ENCODE measurements at regions not wholly inside any gene's neighbourhood (a gene's known extent, or its start where the extent isn't known, plus 50 kb on each side); places are given as distances from the start of the nearest gene placed in this dataset.

DNA sequence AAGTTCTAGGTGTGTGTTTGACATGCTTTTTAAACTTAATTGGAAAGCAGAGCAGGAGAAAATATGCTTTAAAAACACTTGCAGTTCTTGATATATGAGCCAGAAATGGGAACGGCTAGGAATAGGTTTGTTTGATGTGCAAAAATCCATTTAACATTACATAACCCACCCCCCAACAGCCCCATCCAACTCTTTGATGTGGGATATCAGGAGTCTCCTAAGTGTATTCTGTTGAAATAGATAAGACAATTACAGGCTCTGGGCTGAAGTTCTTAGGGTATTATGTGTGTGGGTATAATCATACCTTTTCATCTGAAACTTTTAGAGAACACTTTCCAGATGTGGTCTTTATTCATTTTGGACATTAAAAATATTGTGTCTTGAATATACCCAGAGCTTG, 240.4 kb upstream of the CSNK1A1L start:
- H3K18ac ChIP-seq (ENCODE audit: low read depth in 1 of 2, low read length in 2 of 2), result no peak overlapping the region
- no peak overlapping the region for H3K27ac ChIP-seq (ENCODE audit: low read length, poor library complexity, severe bottlenecking)
- no peak overlapping the region for H2BK120ac ChIP-seq (ENCODE audit: low read depth, low read length)
- no peak overlapping the region for H4K8ac ChIP-seq (ENCODE audit: low read length)
- no CpG with 5 or more reads among the region's 1 CpG for WGBS
- no peaks in the 10 kb centered on the region for H3K27me3 ChIP-seq (ENCODE audit: control insufficient read depth in 1 of 2, insufficient read depth in 1 of 2, low read length in 2 of 2)
- no peak overlapping the region for H2BK12ac ChIP-seq (ENCODE audit: low read length in 2 of 2)
- peaks cover 7% of the 10 kb centered on the region for H3K9me3 ChIP-seq (ENCODE audit: control insufficient read depth, low read length)
- no peak overlapping the region for H2BK5ac ChIP-seq (ENCODE audit: low read depth, low read length, poor library complexity, severe bottlenecking)
- H3K36me3 ChIP-seq (ENCODE audit: control insufficient read depth in 1 of 2, insufficient read depth in 2 of 2, low read depth in 1 of 2, low read length in 2 of 2), result no peaks in the 10 kb centered on the region
- H2AK5ac ChIP-seq (ENCODE audit: low read length, severe bottlenecking), result no peak overlapping the region
- H3K14ac ChIP-seq (ENCODE audit: low read length in 2 of 2), result no peak overlapping the region
- no peak overlapping the region for H3K4ac ChIP-seq (ENCODE audit: low read depth in 1 of 2, low read length in 2 of 2)
- no peaks in the 10 kb centered on the region for H3K79me1 ChIP-seq (replicated peaks; ENCODE audit: low read length, poor library complexity, severe bottlenecking)
- H4K91ac ChIP-seq (ENCODE audit: low read length), result no peak overlapping the region
- H2BK15ac ChIP-seq (ENCODE audit: low read depth, poor library complexity, severe bottlenecking), result no peak overlapping the region
- H2AFZ ChIP-seq (ENCODE audit: low read depth, low read length), result no peak overlapping the region
- no peak overlapping the region for H3K9ac ChIP-seq (ENCODE audit: low read length)
- no peak overlapping the region for H3K4me3 ChIP-seq (ENCODE audit: insufficient read depth in 1 of 2, low read depth in 1 of 2, low read length in 2 of 2)
- H3K4me2 ChIP-seq (ENCODE audit: low read length, poor library complexity, severe bottlenecking), result no peak overlapping the region
- H3K23ac ChIP-seq (ENCODE audit: low read length in 2 of 2), result no peak overlapping the region
- peaks cover 2% of the 10 kb centered on the region for H3K4me1 ChIP-seq (ENCODE audit: control insufficient read depth, insufficient read depth, low read depth, low read length)
- DNase-seq, result no peak

DNA sequence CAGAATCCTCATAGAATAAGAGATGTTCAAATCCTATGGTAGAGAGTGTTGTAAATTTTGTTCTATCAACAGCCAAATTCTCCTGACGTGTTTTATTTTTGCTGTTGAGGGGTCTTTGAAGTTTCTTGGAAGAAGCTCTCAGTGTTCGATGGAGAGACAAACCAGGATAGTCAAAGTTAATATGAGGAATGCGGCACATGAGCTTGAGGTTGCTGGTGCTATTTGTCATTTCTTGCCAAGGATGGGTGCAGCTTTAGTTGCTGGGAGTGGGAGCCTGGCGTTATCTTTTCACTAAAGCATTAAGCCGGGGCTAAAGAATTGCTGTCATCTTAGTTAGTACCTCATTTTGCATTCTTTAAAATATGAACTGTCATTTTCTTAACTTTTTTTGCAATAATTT, 239.9 kb upstream of the CSNK1A1L start:
- Histone ChIP-seq H3K4me2 (ENCODE audit: low read length, poor library complexity, severe bottlenecking) (no peak overlapping the region), H3K9me3 (ENCODE audit: control insufficient read depth, low read length) (peaks cover 7% of the 10 kb centered on the region), H3K79me1 (replicated peaks; ENCODE audit: low read length, poor library complexity, severe bottlenecking) (no peaks in the 10 kb centered on the region), H3K4ac (ENCODE audit: low read depth in 1 of 2, low read length in 2 of 2) (no peak overlapping the region), H3K27me3 (ENCODE audit: control insufficient read depth in 1 of 2, insufficient read depth in 1 of 2, low read length in 2 of 2) (no peaks in the 10 kb centered on the region), H3K36me3 (ENCODE audit: control insufficient read depth in 1 of 2, insufficient read depth in 2 of 2, low read depth in 1 of 2, low read length in 2 of 2) (no peaks in the 10 kb centered on the region), H2BK120ac (ENCODE audit: low read depth, low read length) (no peak overlapping the region), H2BK5ac (ENCODE audit: low read depth, low read length, poor library complexity, severe bottlenecking) (no peak overlapping the region), H2BK15ac (ENCODE audit: low read depth, poor library complexity, severe bottlenecking) (no peak overlapping the region), H4K8ac (ENCODE audit: low read length) (no peak overlapping the region), H3K9ac (ENCODE audit: low read length) (no peak overlapping the region), H3K14ac (ENCODE audit: low read length in 2 of 2) (no peak overlapping the region), H4K91ac (ENCODE audit: low read length) (no peak overlapping the region), H3K4me3 (ENCODE audit: insufficient read depth in 1 of 2, low read depth in 1 of 2, low read length in 2 of 2) (no peak overlapping the region), H3K18ac (ENCODE audit: low read depth in 1 of 2, low read length in 2 of 2) (no peak overlapping the region), H3K27ac (ENCODE audit: low read length, poor library complexity, severe bottlenecking) (no peak overlapping the region), H3K23ac (ENCODE audit: low read length in 2 of 2) (no peak overlapping the region), H2AFZ (ENCODE audit: low read depth, low read length) (no peak overlapping the region), H3K4me1 (ENCODE audit: control insufficient read depth, insufficient read depth, low read depth, low read length) (peaks cover 2% of the 10 kb centered on the region), H2AK5ac (ENCODE audit: low read length, severe bottlenecking) (no peak overlapping the region), H2BK12ac (ENCODE audit: low read length in 2 of 2) (no peak overlapping the region)
- WGBS, result 85% methylated on average over 3 of the region's 5 CpGs
- no peak for DNase-seq

DNA sequence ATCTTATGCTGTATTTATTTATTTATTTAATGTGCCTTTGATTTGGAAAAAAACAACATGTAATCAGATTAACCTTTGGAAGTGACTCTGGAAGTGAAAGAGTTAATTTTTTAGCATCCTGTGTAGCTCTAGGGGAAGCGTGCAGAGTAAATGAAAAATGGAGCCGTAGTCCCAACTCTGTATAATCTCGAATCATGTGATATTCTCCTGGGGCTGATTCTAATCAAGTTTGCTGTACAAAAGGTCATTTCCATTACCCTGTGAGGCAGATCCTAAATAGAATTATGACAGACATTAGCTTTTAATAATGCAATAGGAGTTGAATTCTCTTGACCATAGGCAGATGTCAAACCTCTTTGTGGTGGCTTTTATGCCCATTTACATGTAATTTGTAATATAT, 238.6 kb upstream of the CSNK1A1L start:
- H3K4me1 ChIP-seq (ENCODE audit: control insufficient read depth, insufficient read depth, low read depth, low read length), result peaks cover 2% of the 10 kb centered on the region
- H3K36me3 ChIP-seq (ENCODE audit: control insufficient read depth in 1 of 2, insufficient read depth in 2 of 2, low read depth in 1 of 2, low read length in 2 of 2), result no peaks in the 10 kb centered on the region
- no peak overlapping the region for H3K4ac ChIP-seq (ENCODE audit: low read depth in 1 of 2, low read length in 2 of 2)
- H2BK5ac ChIP-seq (ENCODE audit: low read depth, low read length, poor library complexity, severe bottlenecking), result no peak overlapping the region
- H3K79me1 ChIP-seq (replicated peaks; ENCODE audit: low read length, poor library complexity, severe bottlenecking), result no peaks in the 10 kb centered on the region
- H3K14ac ChIP-seq (ENCODE audit: low read length in 2 of 2), result no peak overlapping the region
- peaks cover 7% of the 10 kb centered on the region for H3K9me3 ChIP-seq (ENCODE audit: control insufficient read depth, low read length)
- no peak overlapping the region for H2AFZ ChIP-seq (ENCODE audit: low read depth, low read length)
- no peak overlapping the region for H3K18ac ChIP-seq (ENCODE audit: low read depth in 1 of 2, low read length in 2 of 2)
- DNase-seq, result no peak
- H3K23ac ChIP-seq (ENCODE audit: low read length in 2 of 2), result no peak overlapping the region
- H4K8ac ChIP-seq (ENCODE audit: low read length), result no peak overlapping the region
- H2AK5ac ChIP-seq (ENCODE audit: low read length, severe bottlenecking), result no peak overlapping the region
- WGBS, result 11% methylated on average over 2 of the region's 3 CpGs
- no peak overlapping the region for H2BK12ac ChIP-seq (ENCODE audit: low read length in 2 of 2)
- no peak overlapping the region for H4K91ac ChIP-seq (ENCODE audit: low read length)
- H2BK15ac ChIP-seq (ENCODE audit: low read depth, poor library complexity, severe bottlenecking), result no peak overlapping the region
- H3K9ac ChIP-seq (ENCODE audit: low read length), result no peak overlapping the region
- no peak overlapping the region for H3K27ac ChIP-seq (ENCODE audit: low read length, poor library complexity, severe bottlenecking)
- H3K4me3 ChIP-seq (ENCODE audit: insufficient read depth in 1 of 2, low read depth in 1 of 2, low read length in 2 of 2), result no peak overlapping the region
- H3K4me2 ChIP-seq (ENCODE audit: low read length, poor library complexity, severe bottlenecking), result no peak overlapping the region
- no peak overlapping the region for H2BK120ac ChIP-seq (ENCODE audit: low read depth, low read length)
- no peaks in the 10 kb centered on the region for H3K27me3 ChIP-seq (ENCODE audit: control insufficient read depth in 1 of 2, insufficient read depth in 1 of 2, low read length in 2 of 2)

DNA sequence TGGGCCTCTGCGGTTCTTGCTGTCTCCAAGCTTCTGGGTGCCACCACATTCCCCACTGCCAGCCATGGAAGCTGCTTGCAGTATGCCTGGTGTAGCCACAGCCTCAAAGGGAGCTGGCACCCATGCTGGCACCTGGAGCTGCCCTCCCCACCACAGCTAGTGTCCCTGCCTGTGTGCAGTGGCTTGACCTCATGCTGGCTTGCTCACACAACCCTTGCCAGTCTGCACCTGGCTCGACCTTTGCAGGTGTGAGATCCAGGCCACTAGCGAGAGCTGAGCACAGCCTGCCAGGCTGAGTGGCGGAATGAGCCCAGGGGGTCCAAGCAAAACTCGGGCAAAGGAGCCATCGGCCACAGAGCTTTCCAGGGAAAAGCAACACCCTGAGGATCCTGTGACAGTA, 236.7 kb upstream of the CSNK1A1L start:
- H3K9ac ChIP-seq (ENCODE audit: low read length), result no peak overlapping the region
- no peaks in the 10 kb centered on the region for H3K27me3 ChIP-seq (ENCODE audit: control insufficient read depth in 1 of 2, insufficient read depth in 1 of 2, low read length in 2 of 2)
- no peak overlapping the region for H3K4me2 ChIP-seq (ENCODE audit: low read length, poor library complexity, severe bottlenecking)
- no peak overlapping the region for H3K27ac ChIP-seq (ENCODE audit: low read length, poor library complexity, severe bottlenecking)
- no peak overlapping the region for H2AFZ ChIP-seq (ENCODE audit: low read depth, low read length)
- H2BK12ac ChIP-seq (ENCODE audit: low read length in 2 of 2), result no peak overlapping the region
- no peak overlapping the region for H3K4ac ChIP-seq (ENCODE audit: low read depth in 1 of 2, low read length in 2 of 2)
- no peak overlapping the region for H2AK5ac ChIP-seq (ENCODE audit: low read length, severe bottlenecking)
- no peak overlapping the region for H2BK120ac ChIP-seq (ENCODE audit: low read depth, low read length)
- no peaks in the 10 kb centered on the region for H3K79me1 ChIP-seq (replicated peaks; ENCODE audit: low read length, poor library complexity, severe bottlenecking)
- no peak overlapping the region for H2BK5ac ChIP-seq (ENCODE audit: low read depth, low read length, poor library complexity, severe bottlenecking)
- H3K9me3 ChIP-seq (ENCODE audit: control insufficient read depth, low read length), result no peaks in the 10 kb centered on the region
- H2BK15ac ChIP-seq (ENCODE audit: low read depth, poor library complexity, severe bottlenecking), result no peak overlapping the region
- H3K4me3 ChIP-seq (ENCODE audit: insufficient read depth in 1 of 2, low read depth in 1 of 2, low read length in 2 of 2), result no peak overlapping the region
- peak overlapping the region; percentile 49 for H4K91ac ChIP-seq (ENCODE audit: low read length)
- no peak overlapping the region for H4K8ac ChIP-seq (ENCODE audit: low read length)
- peaks cover 2% of the 10 kb centered on the region for H3K4me1 ChIP-seq (ENCODE audit: control insufficient read depth, insufficient read depth, low read depth, low read length)
- no peak for DNase-seq
- H3K18ac ChIP-seq (ENCODE audit: low read depth in 1 of 2, low read length in 2 of 2), result peak overlapping the region in 1 of 2 experiments; percentile 1
- no peak overlapping the region for H3K23ac ChIP-seq (ENCODE audit: low read length in 2 of 2)
- 97% methylated on average over 4 of the region's 6 CpGs for WGBS
- H3K36me3 ChIP-seq (ENCODE audit: control insufficient read depth in 1 of 2, insufficient read depth in 2 of 2, low read depth in 1 of 2, low read length in 2 of 2), result no peaks in the 10 kb centered on the region
- H3K14ac ChIP-seq (ENCODE audit: low read length in 2 of 2), result no peak overlapping the region
